IMR-90 (cell line): ENCODE measurements at regions not wholly inside any gene's neighbourhood (a gene's known extent, or its start where the extent isn't known, plus 50 kb on each side); places are given as distances from the start of the nearest gene placed in this dataset.

ENCODE experiments used
- ATAC-seq: fragments of 200-7000 bp; cut with Tn5 transposase; 2 replicates; pipeline ENCODE4 v1.9.1; 2020; ENCODE audit warnings: low read depth, mild to moderate bottlenecking, moderate library complexity
- BruUV-seq: library from RNA; stranded (reverse); fragments of 400-500 nt; replicated peaks from 2 replicates; lab custom pipeline; 2021; lab: Mats Ljungman, UMichigan
- CTCF ChIA-PET: fragments of 300-600 bp; formaldehyde crosslinking; extraction: SDS; loops from one replicate; lab custom pipeline; 2021; ENCODE audit warnings: antibody characterized with exemption; lab: Yijun Ruan, JAX
- POLR2A ChIA-PET: fragments of 300-600 bp; sonication (Branson Sonifier 250); formaldehyde crosslinking; loops from one replicate; lab custom pipeline; 2022; ENCODE audit warnings: antibody characterized with exemption; ENCODE audit not compliant: unreplicated experiment; lab: Charles Lee
- DNase-seq: peaks from one replicate; pipeline ENCODE4 v3.0.0; 2013
- H2AFZ ChIP-seq: replicated peaks from 2 replicates; pipeline ENCODE3; 2013; ENCODE audit warnings: low read length, mild to moderate bottlenecking; ENCODE audit not compliant: poor library complexity
- H2AK5ac ChIP-seq: 2 replicates; pipeline ENCODE4 v1.6.1; 2013; ENCODE audit warnings: low read depth, low read length, inconsistent platforms
- H2AK9ac ChIP-seq: replicated peaks from 2 replicates; pipeline ENCODE3; 2013; ENCODE audit warnings: mild to moderate bottlenecking, low read depth, low read length, moderate library complexity; ENCODE audit not compliant: poor library complexity
- H2BK120ac ChIP-seq: 2 replicates; pipeline ENCODE4 v1.6.1; 2013; ENCODE audit warnings: low read depth, low read length, inconsistent platforms
- H2BK15ac ChIP-seq: 3 replicates; pipeline ENCODE4 v1.6.1; 2013; ENCODE audit warnings: low read depth, low read length, inconsistent platforms
- H2BK20ac ChIP-seq: 2 replicates; pipeline ENCODE4 v1.6.1; 2013; ENCODE audit warnings: low read depth, mild to moderate bottlenecking, inconsistent platforms, low read length, moderate library complexity
- H2BK5ac ChIP-seq: 2 replicates; pipeline ENCODE4 v1.6.1; 2013; ENCODE audit warnings: mild to moderate bottlenecking, low read depth, low read length, inconsistent platforms; ENCODE audit not compliant: poor library complexity, severe bottlenecking
- H3K14ac ChIP-seq: replicated peaks from 2 replicates; pipeline ENCODE4 v1.6.1; 2013; ENCODE audit warnings: low read depth, low read length, inconsistent platforms
- H3K18ac ChIP-seq: 2 replicates; pipeline ENCODE4 v1.6.1; 2013; ENCODE audit warnings: low read depth, low read length, control low read depth
- H3K23ac ChIP-seq: 2 replicates; pipeline ENCODE4 v1.6.1; 2013; ENCODE audit warnings: low read depth, low read length, inconsistent platforms
- H3K27ac ChIP-seq: 2 replicates; pipeline ENCODE4 v1.5.1; 2013; ENCODE audit warnings: mild to moderate bottlenecking, control low read depth, low read length; ENCODE audit not compliant: insufficient read depth
- H3K27me3 ChIP-seq: 2 replicates; pipeline ENCODE4 v1.6.1; 2013; ENCODE audit warnings: low read length; ENCODE audit not compliant: control insufficient read depth, insufficient read depth
- H3K36me3 ChIP-seq: 2 replicates; pipeline ENCODE4 v1.6.1; 2013; ENCODE audit warnings: low read length, mixed read lengths; ENCODE audit not compliant: control insufficient read depth, insufficient read depth
- H3K4ac ChIP-seq: 2 replicates; pipeline ENCODE4 v1.6.1; 2013; ENCODE audit warnings: low read depth, low read length, inconsistent platforms
- H3K4me1 ChIP-seq: 2 replicates; pipeline ENCODE4 v1.6.1; 2013; ENCODE audit warnings: low read length, mixed read lengths; ENCODE audit not compliant: control insufficient read depth, insufficient read depth
- H3K4me2 ChIP-seq: 2 replicates; pipeline ENCODE4 v1.6.1; 2013; ENCODE audit warnings: low read depth, mild to moderate bottlenecking, control low read depth, low read length, moderate library complexity
- H3K4me3 ChIP-seq: 2 replicates; pipeline ENCODE4 v1.5.1; 2013; ENCODE audit warnings: low read depth, mild to moderate bottlenecking, control low read depth, low read length, moderate library complexity; ENCODE audit not compliant: insufficient read depth
- H3K56ac ChIP-seq: 2 replicates; pipeline ENCODE4 v1.6.1; 2013; ENCODE audit warnings: low read length, inconsistent platforms; ENCODE audit not compliant: insufficient read depth; ENCODE audit errors: extremely low read depth
- H3K79me1 ChIP-seq, 2 experiments: 2 replicates each; pipeline ENCODE4 v1.6.1; 2013; ENCODE audit warnings: low read length in 2 of 2, inconsistent platforms in 1 of 2, low read depth in 1 of 2
- H3K9ac ChIP-seq: 2 replicates; pipeline ENCODE4 v1.6.1; 2013; ENCODE audit warnings: low read depth, low read length, control low read depth
- H3K9me1 ChIP-seq: 2 replicates; pipeline ENCODE4 v1.6.1; 2013; ENCODE audit warnings: low read length, inconsistent platforms; ENCODE audit not compliant: insufficient read depth
- H3K9me3 ChIP-seq: 2 replicates; pipeline ENCODE4 v1.6.1; 2013; ENCODE audit warnings: low read length; ENCODE audit not compliant: control insufficient read depth, insufficient read depth
- H4K20me1 ChIP-seq: 2 replicates; pipeline ENCODE4 v1.6.1; 2013; ENCODE audit warnings: low read length, inconsistent platforms; ENCODE audit not compliant: insufficient read depth
- H4K5ac ChIP-seq: 2 replicates; pipeline ENCODE4 v1.6.1; 2013; ENCODE audit warnings: mild to moderate bottlenecking, low read depth, low read length, control low read depth
- H4K8ac ChIP-seq, 2 experiments: 2 replicates each; pipeline ENCODE4 v1.6.1; 2013; ENCODE audit warnings: low read depth in 2 of 2, low read length in 2 of 2, control low read depth in 1 of 2, inconsistent platforms in 1 of 2
- H4K91ac ChIP-seq: 2 replicates; pipeline ENCODE4 v1.6.1; 2013; ENCODE audit warnings: low read depth, low read length, inconsistent platforms; ENCODE audit not compliant: insufficient read depth
- BHLHE40 ChIP-seq: fragments of 150-350 bp; IDR thresholded peaks from 2 replicates; pipeline ENCODE4 v1.6.1; 2016; ENCODE audit warnings: mild to moderate bottlenecking, low read depth, low read length
- CEBPB ChIP-seq: IDR thresholded peaks from 2 replicates; pipeline ENCODE4 v1.6.1; 2012; ENCODE audit warnings: low read depth, low read length, improper control_type of control experiment
- CHD1 ChIP-seq: IDR thresholded peaks from 2 replicates; pipeline ENCODE4 v1.6.1; 2012; ENCODE audit warnings: low read depth, low read length, improper control_type of control experiment
- CTCF ChIP-seq: conservative IDR thresholded peaks from 2 replicates; pipeline ENCODE4 v1.5.1; 2012; ENCODE audit warnings: mild to moderate bottlenecking, low read depth, low read length, improper control_type of control experiment
- ELK1 ChIP-seq: fragments of 150-350 bp; IDR thresholded peaks from 2 replicates; pipeline ENCODE4 v1.6.1; 2016; ENCODE audit warnings: low read depth, mild to moderate bottlenecking, low read length, moderate library complexity, borderline replicate concordance
- FOS ChIP-seq: fragments of 150-350 bp; IDR thresholded peaks from 2 replicates; pipeline ENCODE4 v1.6.1; 2016; ENCODE audit warnings: low read depth, low read length
- MAFK ChIP-seq: IDR thresholded peaks from 2 replicates; pipeline ENCODE4 v1.6.1; 2012; ENCODE audit warnings: low read depth, low read length, improper control_type of control experiment
- MAZ ChIP-seq: IDR thresholded peaks from 2 replicates; pipeline ENCODE4 v1.6.1; 2012; ENCODE audit warnings: low read depth, mild to moderate bottlenecking, low read length, improper control_type of control experiment, moderate library complexity, borderline replicate concordance
- MXI1 ChIP-seq: IDR thresholded peaks from 2 replicates; pipeline ENCODE4 v1.6.1; 2012; ENCODE audit warnings: low read depth, mild to moderate bottlenecking, low read length, moderate library complexity, borderline replicate concordance
- NFE2L2 ChIP-seq: fragments of 150-350 bp; IDR thresholded peaks from 2 replicates; pipeline ENCODE4 v1.6.1; 2016; ENCODE audit warnings: low read depth, mild to moderate bottlenecking, low read length
- POLR2A ChIP-seq: IDR thresholded peaks from 2 replicates; pipeline ENCODE4 v1.6.1; 2012; ENCODE audit warnings: mild to moderate bottlenecking, low read depth, low read length
- RAD21 ChIP-seq: IDR thresholded peaks from 2 replicates; pipeline ENCODE4 v1.6.1; 2012; ENCODE audit warnings: low read length, improper control_type of control experiment
- RCOR1 ChIP-seq: IDR thresholded peaks from 2 replicates; pipeline ENCODE4 v1.6.1; 2012; ENCODE audit warnings: mild to moderate bottlenecking, low read length, improper control_type of control experiment; ENCODE audit not compliant: insufficient replicate concordance
- RFX5 ChIP-seq: IDR thresholded peaks from 2 replicates; pipeline ENCODE4 v1.8.0; 2012; ENCODE audit warnings: low read depth, mild to moderate bottlenecking, low read length, moderate library complexity
- SMC3 ChIP-seq: fragments of 150-350 bp; IDR thresholded peaks from 2 replicates; pipeline ENCODE4 v1.6.1; 2016; ENCODE audit warnings: low read depth, mild to moderate bottlenecking, antibody characterized with exemption, low read length, moderate library complexity
- USF2 ChIP-seq: fragments of 150-350 bp; IDR thresholded peaks from 2 replicates; pipeline ENCODE4 v1.6.1; 2017; ENCODE audit warnings: mild to moderate bottlenecking, antibody characterized with exemption, low read length, low read depth
- WGBS, 2 experiments: methylation state at CpG; one replicate each; pipeline versions ENCODE4 v1.1.5 to v1.1.7; 2013; ENCODE audit warnings: missing lambda C conversion rate in 2 of 2; ENCODE audit not compliant: insufficient read length in 1 of 2; ENCODE audit errors: extremely low coverage in 2 of 2; 5-methylcytosine and 5-hydroxymethylcytosine counted together
- dilution Hi-C: fragments of 300-500 bp; cut with HindIII; formaldehyde crosslinking; loops from one replicate; pipeline ENCODE4 v1.14.3; 2018; ENCODE audit warnings: low sequenced_read_pairs; ENCODE audit not compliant: unreplicated experiment
- in situ Hi-C: fragments of 300-500 bp; cut with MboI; formaldehyde crosslinking; loops from 3 replicates; pipeline ENCODE4 v1.14.3; 2019; ENCODE audit warnings: low sequenced_read_pairs, inconsistent platforms, mixed read lengths
- intact Hi-C: fragments of 100-400 bp; cut with micrococcal nuclease; formaldehyde crosslinking; loops from 2 replicates; pipeline ENCODE4 v1.10.0; 2022

- Histone ChIP-seq H3K36me3 (no peaks in the 10 kb centered on the region), H3K27ac (no peak overlapping the region), H2BK20ac (no peak overlapping the region), H4K8ac (no peak overlapping the region), H2AFZ (no peak overlapping the region), H3K9me3 (no peaks in the 10 kb centered on the region), H3K9me1 (no peaks in the 10 kb centered on the region), H3K79me1 (no peaks in the 10 kb centered on the region), H4K91ac (no peak overlapping the region), H2BK15ac (no peak overlapping the region), H4K20me1 (no peaks in the 10 kb centered on the region), H4K5ac (no peak overlapping the region), H3K4me2 (no peak overlapping the region), H3K4ac (no peak overlapping the region), H2BK120ac (no peak overlapping the region), H3K56ac (no peak overlapping the region), H3K27me3 (peaks cover 1% of the 10 kb centered on the region; the same call in 1 of the 2 replicates), H3K4me3 (no peak overlapping the region), H3K23ac (no peak overlapping the region), H2AK9ac (no peak overlapping the region), H2BK5ac (no peak overlapping the region), H3K18ac (no peak overlapping the region), H3K14ac (no peak overlapping the region), H2AK5ac (no peak overlapping the region), H3K4me1 (no peaks in the 10 kb centered on the region), H3K9ac (no peak overlapping the region)
- in situ Hi-C loops = no loop called here
- ChIA-PET POLR2A (no interaction called here), CTCF (no interaction called here)
- no peak for TF ChIP-seq RAD21
- TF ChIP-seq RCOR1 = no peak
- TF ChIP-seq CEBPB = no peak
- no peak for TF ChIP-seq ELK1
- no peak for TF ChIP-seq FOS
- no peak for TF ChIP-seq POLR2A
- no peak for TF ChIP-seq MAFK
- TF ChIP-seq USF2 = no peak
- no peak for TF ChIP-seq SMC3
- no peak for TF ChIP-seq MAZ
- TF ChIP-seq CHD1 = no peak
- TF ChIP-seq NFE2L2 = no peak
- TF ChIP-seq MXI1 = no peak
- no peak for TF ChIP-seq BHLHE40
- no peak for TF ChIP-seq RFX5
- no peak for TF ChIP-seq CTCF
- intact Hi-C loops = no loop called here
- no peak for DNase-seq
- no CpG with 5 or more reads among the region's 1 CpG for WGBS, 2 experiments
- no peak for ATAC-seq
- BruUV-seq = no TSS peak
- dilution Hi-C loops = no loop called here
These were observed 281.6 kb downstream of the MBNL1 start for GRCh38 chr3:152550284-152550683.
